B cell (primary cell): ENCODE measurements at regions not wholly inside any gene's neighbourhood (a gene's known extent, or its start where the extent isn't known, plus 50 kb on each side); places are given as distances from the start of the nearest gene placed in this dataset.

Experiments
- ATAC-seq: fragments of 200-7000 bp; cut with Tn5 transposase; one replicate; pipeline ENCODE4 v1.10.0; 2021; ENCODE audit warnings: low read depth, mild to moderate bottlenecking, moderate number of reproducible peaks, moderate library complexity
- CTCF ChIA-PET: fragments of 350-600 bp; sonication (Branson Sonifier 250); formaldehyde crosslinking; loops from one replicate; lab custom pipeline; 2021; ENCODE audit warnings: antibody characterized with exemption, inconsistent platforms; lab: Charles Lee
- POLR2A ChIA-PET: fragments of 350-600 bp; sonication (Branson Sonifier 250); formaldehyde crosslinking; loops from one replicate; lab custom pipeline; 2021; ENCODE audit warnings: antibody characterized with exemption; lab: Charles Lee
- DNase-seq: peaks from one replicate; pipeline ENCODE4 v3.0.0; 2013
- H2AFZ ChIP-seq: 2 replicates; pipeline ENCODE4 v1.6.1; 2012; ENCODE audit warnings: mild to moderate bottlenecking, low read depth, low read length; ENCODE audit not compliant: insufficient read depth, poor library complexity, severe bottlenecking
- H3K27ac ChIP-seq, 2 donors: 1 replicate in 1 of 2; 2 replicates in 1 of 2; pipeline ENCODE4 v1.5.1; 2012 to 2013; ENCODE audit warnings: low read length in 2 of 2, mild to moderate bottlenecking in 2 of 2, moderate library complexity in 1 of 2
- H3K27me3 ChIP-seq, 4 experiments: fragments of 200-600 bp in 1 of 4; sonication (generic) in 1 of 4; replicated peaks in 1 of 4; 1 replicate in 2 of 4; 2 replicates in 2 of 4; pipeline versions ENCODE4 v1.6.1 to v1.7.0; 2013 to 2016; ENCODE audit warnings: low read length in 3 of 4, mild to moderate bottlenecking in 2 of 4, mixed read lengths in 1 of 4, moderate library complexity in 1 of 4; ENCODE audit not compliant: insufficient read depth in 4 of 4, control insufficient read depth in 3 of 4; ENCODE audit errors: control extremely low read depth in 1 of 4
- H3K36me3 ChIP-seq, 2 experiments: replicated peaks in 1 of 2; 1 replicate in 1 of 2; 2 replicates in 1 of 2; pipeline versions ENCODE4 v1.6.1 to v1.7.1; 2013; ENCODE audit warnings: low read length in 1 of 2; ENCODE audit not compliant: insufficient read depth in 2 of 2, control insufficient read depth in 1 of 2; ENCODE audit errors: control extremely low read depth in 1 of 2, extremely low read depth in 1 of 2
- H3K4me1 ChIP-seq, 2 donors: fragments of 200-600 bp in 1 of 2; sonication (generic) in 1 of 2; 1 replicate in 1 of 2; 2 replicates in 1 of 2; pipeline versions ENCODE4 v1.5.1 to v1.6.1; 2013 to 2017; ENCODE audit warnings: low read length in 2 of 2; ENCODE audit not compliant: control insufficient read depth in 2 of 2, insufficient read depth in 2 of 2
- H3K4me2 ChIP-seq: replicated peaks from 2 replicates; pipeline ENCODE3; 2012; ENCODE audit warnings: mild to moderate bottlenecking, low read depth, low read length; ENCODE audit not compliant: poor library complexity, severe bottlenecking
- H3K4me3 ChIP-seq, 5 experiments: fragments of 200-600 bp in 1 of 5; sonication (generic) in 1 of 5; 1 replicate in 3 of 5; 2 replicates in 2 of 5; pipeline versions ENCODE4 v1.5.1 to v1.7.0; 2011 to 2016; ENCODE audit warnings: low read length in 4 of 5, mild to moderate bottlenecking in 4 of 5, low read depth in 2 of 5, control low read depth in 1 of 5, moderate library complexity in 1 of 5; ENCODE audit not compliant: insufficient read depth in 1 of 5; ENCODE audit errors: control extremely low read depth in 1 of 5, extremely low read depth in 1 of 5
- H3K79me2 ChIP-seq: fragments of 200-600 bp; sonication (generic); one replicate; pipeline ENCODE4 v1.6.0; 2016; ENCODE audit warnings: low read length; ENCODE audit not compliant: control insufficient read depth, insufficient read depth
- H3K9ac ChIP-seq: fragments of 200-600 bp; sonication (generic); 2 replicates; pipeline ENCODE4 v1.6.1; 2017; ENCODE audit warnings: mild to moderate bottlenecking, low read length, moderate library complexity
- H3K9me3 ChIP-seq, 3 donors: one replicate each; pipeline versions ENCODE4 v1.6.1 to v1.7.1; 2013; ENCODE audit warnings: low read length in 2 of 3; ENCODE audit not compliant: control insufficient read depth in 2 of 3, insufficient read depth in 1 of 3; ENCODE audit errors: control extremely low read depth in 1 of 3
- H4K20me1 ChIP-seq: 2 replicates; pipeline ENCODE4 v1.6.0; 2012; ENCODE audit warnings: mild to moderate bottlenecking, low read length; ENCODE audit not compliant: insufficient read depth, control insufficient read depth, poor library complexity, severe bottlenecking
- H3K27ac Mint-ChIP-seq: one replicate; pipeline ENCODE4 v1.8.0; 2021; ENCODE audit warnings: mixed read lengths
- H3K27me3 Mint-ChIP-seq: one replicate; pipeline ENCODE4 v1.8.0; 2021; ENCODE audit warnings: mixed read lengths
- H3K4me1 Mint-ChIP-seq: one replicate; pipeline ENCODE4 v1.8.0; 2021; ENCODE audit warnings: mixed read lengths
- H3K4me3 Mint-ChIP-seq: one replicate; pipeline ENCODE4 v1.8.0; 2021; ENCODE audit warnings: mixed read lengths
- H3K9me3 Mint-ChIP-seq: one replicate; pipeline ENCODE4 v1.8.0; 2022; ENCODE audit warnings: mixed read lengths; ENCODE audit not compliant: insufficient read depth
- EZH2 ChIP-seq: IDR thresholded peaks from 2 replicates; pipeline ENCODE4 v1.6.1; 2012; ENCODE audit warnings: borderline replicate concordance, low read depth, mild to moderate bottlenecking, moderate library complexity, low read length; ENCODE audit not compliant: insufficient read depth, poor library complexity, severe bottlenecking
- WGBS: methylation state at CpG from one replicate; pipeline ENCODE4 v1.1.5; 2013; ENCODE audit warnings: missing lambda C conversion rate; ENCODE audit not compliant: insufficient coverage; 5-methylcytosine and 5-hydroxymethylcytosine counted together
- intact Hi-C: fragments of 100-400 bp; cut with micrococcal nuclease; formaldehyde crosslinking; loops from one replicate; pipeline ENCODE4 v1.10.0; 2022
- TF ChIP-seq, protein P1 (sequence below): fragments of 200-600 bp; IDR thresholded peaks from one replicate; pipeline ENCODE4 v1.8.0; 2022; ENCODE audit warnings: antibody characterized with exemption, mild to moderate bottlenecking

DNA sequence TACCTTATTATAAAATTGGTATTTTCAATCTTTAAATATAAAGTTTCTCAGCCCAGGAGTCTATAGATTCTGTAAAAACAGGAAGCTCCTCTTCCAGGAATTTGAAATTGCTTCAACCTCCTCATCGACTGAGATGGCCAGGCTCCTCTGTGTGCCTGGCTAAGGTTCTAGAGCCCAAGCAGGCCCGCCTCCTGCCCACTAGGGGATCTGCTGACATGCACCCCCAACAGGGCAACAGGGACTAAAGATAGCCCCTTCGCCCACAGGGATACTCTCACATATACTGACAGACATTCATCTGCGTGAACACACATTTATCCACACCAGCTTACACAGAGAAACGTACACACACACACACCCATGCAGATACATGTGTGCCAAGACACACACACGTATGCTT is 183.1 kb upstream of the TLE3 start:
- peaks cover 0 to 4% (median 0%) of the 10 kb centered on the region in 4 experiments for H3K27me3 ChIP-seq
- 82% methylated on average over 5 of the region's 6 CpGs for WGBS
- H3K4me1 ChIP-seq: peaks cover 26 to 48% of the 10 kb centered on the region in 2 donors
- no peak overlapping the region for H3K4me2 ChIP-seq
- DNase-seq (no peak), ATAC-seq (no peak)
- ChIA-PET POLR2A (interaction anchor here (1.6 kb wide), 1 partner anchor 11 kb away, joined by 7 read pairs; no protein-coding TSS in a partner anchor), CTCF (interaction anchor here (1.9 kb wide), 1 partner anchor 179 kb away, joined by 4 read pairs; no protein-coding TSS in a partner anchor)
- intact Hi-C loops: loop anchor here (10.0 kb wide), 1 partner anchor 614 kb away; the partner anchor contains the start of genes LRRC49 and THAP10
- no peak overlapping the region for H3K9ac ChIP-seq
- no peaks in the 10 kb centered on the region for H3K9me3 Mint-ChIP-seq
- H3K4me3 ChIP-seq: no peak overlapping the region
- H4K20me1 ChIP-seq: no peaks in the 10 kb centered on the region
- H3K79me2 ChIP-seq: no peaks in the 10 kb centered on the region
- H3K9me3 ChIP-seq: peaks cover 0 to 3% (median 0%) of the 10 kb centered on the region in 3 donors
- no peak overlapping the region for H3K4me3 Mint-ChIP-seq
- peak overlapping the region; percentile 69 for H3K27ac Mint-ChIP-seq
- H3K36me3 ChIP-seq: no peaks in the 10 kb centered on the region
- no peaks in the 10 kb centered on the region for H3K27me3 Mint-ChIP-seq
- no peak overlapping the region for H3K27ac ChIP-seq
- H3K4me1 Mint-ChIP-seq: peaks cover 48% of the 10 kb centered on the region
- no peak overlapping the region for H2AFZ ChIP-seq
- TF ChIP-seq EZH2: no peak
- TF ChIP-seq, protein P1, sequence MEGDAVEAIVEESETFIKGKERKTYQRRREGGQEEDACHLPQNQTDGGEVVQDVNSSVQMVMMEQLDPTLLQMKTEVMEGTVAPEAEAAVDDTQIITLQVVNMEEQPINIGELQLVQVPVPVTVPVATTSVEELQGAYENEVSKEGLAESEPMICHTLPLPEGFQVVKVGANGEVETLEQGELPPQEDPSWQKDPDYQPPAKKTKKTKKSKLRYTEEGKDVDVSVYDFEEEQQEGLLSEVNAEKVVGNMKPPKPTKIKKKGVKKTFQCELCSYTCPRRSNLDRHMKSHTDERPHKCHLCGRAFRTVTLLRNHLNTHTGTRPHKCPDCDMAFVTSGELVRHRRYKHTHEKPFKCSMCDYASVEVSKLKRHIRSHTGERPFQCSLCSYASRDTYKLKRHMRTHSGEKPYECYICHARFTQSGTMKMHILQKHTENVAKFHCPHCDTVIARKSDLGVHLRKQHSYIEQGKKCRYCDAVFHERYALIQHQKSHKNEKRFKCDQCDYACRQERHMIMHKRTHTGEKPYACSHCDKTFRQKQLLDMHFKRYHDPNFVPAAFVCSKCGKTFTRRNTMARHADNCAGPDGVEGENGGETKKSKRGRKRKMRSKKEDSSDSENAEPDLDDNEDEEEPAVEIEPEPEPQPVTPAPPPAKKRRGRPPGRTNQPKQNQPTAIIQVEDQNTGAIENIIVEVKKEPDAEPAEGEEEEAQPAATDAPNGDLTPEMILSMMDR: no peak

DNA sequence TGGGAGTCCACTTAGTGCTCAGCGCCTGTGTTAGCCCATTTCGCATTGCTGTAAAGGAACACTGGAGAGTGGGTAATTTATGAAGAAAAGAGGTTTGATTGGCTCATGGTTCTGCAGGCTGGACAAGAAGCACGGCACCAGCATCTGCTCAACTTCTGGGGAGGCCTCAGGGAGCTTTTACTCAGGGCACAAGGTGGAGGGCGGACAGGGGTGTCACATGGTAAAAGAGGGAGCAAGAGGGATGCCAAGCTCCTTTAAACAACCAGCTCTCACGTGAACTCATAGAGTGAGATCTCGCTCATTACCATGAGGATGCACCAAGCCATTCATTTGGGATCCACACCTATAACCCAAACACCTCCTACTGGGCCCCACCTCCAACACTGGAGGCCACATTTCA is 181.4 kb upstream of the TLE3 start:
- no peak overlapping the region for H3K4me3 Mint-ChIP-seq
- TF ChIP-seq, protein P1: no peak
- no peak for TF ChIP-seq EZH2
- Histone ChIP-seq H3K4me2 (no peak overlapping the region), H3K27ac (no peak overlapping the region), H3K4me1 (peaks cover 20 to 41% of the 10 kb centered on the region in 2 donors), H3K27me3 (peaks cover 0 to 7% (median 0%) of the 10 kb centered on the region in 4 experiments), H2AFZ (no peak overlapping the region), H3K36me3 (no peaks in the 10 kb centered on the region), H3K79me2 (no peaks in the 10 kb centered on the region), H3K9me3 (no peaks in the 10 kb centered on the region), H3K9ac (no peak overlapping the region), H4K20me1 (no peaks in the 10 kb centered on the region), H3K4me3 (no peak overlapping the region)
- no peaks in the 10 kb centered on the region for H3K9me3 Mint-ChIP-seq
- 80% methylated on average over 5 of the region's 6 CpGs for whole genome bisulfite sequencing
- H3K27me3 Mint-ChIP-seq: no peaks in the 10 kb centered on the region
- POLR2A ChIA-PET: interaction anchor here (0.7 kb wide), 1 partner anchor 392 kb away, joined by 4 read pairs; no protein-coding TSS in a partner anchor
- DNase-seq (no peak), ATAC-seq (no peak)
- intact Hi-C loops: no loop called here
- CTCF ChIA-PET: no interaction called here
- no peak overlapping the region for H3K27ac Mint-ChIP-seq
- peaks cover 41% of the 10 kb centered on the region for H3K4me1 Mint-ChIP-seq
